Heart right ventricle (tissue), 16 donors: ENCODE measurements at regions not wholly inside any gene's neighbourhood (a gene's known extent, or its start where the extent isn't known, plus 50 kb on each side); places are given as distances from the start of the nearest gene placed in this dataset.

Source experiments
- ATAC-seq, 8 donors: fragments of 200-7000 bp; cut with Tn5 transposase; one replicate each; pipeline ENCODE4 v1.9.1; 2020; ENCODE audit warnings: mild to moderate bottlenecking in 8 of 8, moderate library complexity in 8 of 8, moderate number of reproducible peaks in 1 of 8
- DNase-seq, 2 donors: peaks; one replicate each; pipeline ENCODE4 v3.0.0-alpha.2; 2020
- H3K27ac ChIP-seq, 10 donors: fragments of 200-600 bp; sonication (generic) in 2 of 10; one replicate each; pipeline versions ENCODE4 v1.5.0 to v1.8.0; 2020 to 2022; ENCODE audit warnings: mild to moderate bottlenecking in 3 of 10
- H3K27me3 ChIP-seq, 7 donors: fragments of 200-600 bp; one replicate each; pipeline ENCODE4 v1.8.0; 2021 to 2022; ENCODE audit warnings: mild to moderate bottlenecking in 2 of 7
- H3K36me3 ChIP-seq, 9 donors: fragments of 200-600 bp; sonication (generic) in 1 of 9; one replicate each; pipeline versions ENCODE4 v1.5.0 to v1.8.0; 2020 to 2022; ENCODE audit warnings: mild to moderate bottlenecking in 2 of 9
- H3K4me1 ChIP-seq, 9 donors: fragments of 200-600 bp; sonication (generic) in 1 of 9; one replicate each; pipeline versions ENCODE4 v1.5.0 to v1.8.0; 2020 to 2022; ENCODE audit warnings: mild to moderate bottlenecking in 4 of 9
- H3K4me3 ChIP-seq, 10 donors: fragments of 200-600 bp; sonication (generic) in 2 of 10; one replicate each; pipeline versions ENCODE4 v1.5.0 to v1.8.0; 2020 to 2022; ENCODE audit warnings: mild to moderate bottlenecking in 7 of 10, moderate library complexity in 2 of 10
- H3K9me3 ChIP-seq, 11 donors: fragments of 200-600 bp in 10 of 11; sonication (generic) in 2 of 11; one replicate each; pipeline versions ENCODE4 v1.5.0 to v1.8.0; 2013 to 2022; ENCODE audit warnings: mild to moderate bottlenecking in 2 of 11, control low read depth in 1 of 11, moderate library complexity in 1 of 11
- CTCF ChIP-seq, 9 donors: fragments of 200-600 bp; sonication (generic) in 2 of 9; IDR thresholded peaks; one replicate each; pipeline versions ENCODE4 v1.5.0 to v1.8.0; 2021 to 2022; ENCODE audit warnings: antibody characterized with exemption in 9 of 9, mild to moderate bottlenecking in 5 of 9, moderate library complexity in 1 of 9
- WGBS, 2 donors: extraction: QIAGEN DNeasy Blood & Tissue Kit; methylation state at CpG; one replicate each; pipeline ENCODE4 v1.1.7; 2013; ENCODE audit warnings: inconsistent platforms in 1 of 2; 5-methylcytosine and 5-hydroxymethylcytosine counted together
- intact Hi-C, 10 donors: fragments of 100-400 bp; cut with DNase I; formaldehyde crosslinking; loops; one replicate each; pipeline versions ENCODE4 v1.11.1 to v1.14.2; 2022
- donor health status: Arrhythmogenic right ventricular cardiomyopathy.
- donor health status: ischemic (EF 13 %, LVEDD 7.1; RV severe dilation, severe dysfunction).
- donor health status: healthy with polysubstance abuse.
- donor health status: DM: no; HTN: yes; CAD: no.
- donor health status: DM: no; HTN: no; CAD: no.
- donor health status: ischemic (EF 25% LVEDD 6.9; RV normal size, moderate dysfunction).
- donor health status: ischemic (EF 25% LVEDD 5.7; RV mildly dilated, moderate dysfunction).
- donor health status: healthy.
- donor health status: DM: yes; HTN: yes; CAD: no.
- donor health status: Ischemic cardiomyopathy.
- donor health status: ischemic (EF 35%, LVEDD 5.7; RV mildly dilated, moderate dysfunction).
- donor health status: nonischemic (EF 11% LVEDD 7.7; RV severe dilation, severe dysfunction).
- donor health status: DM: yes; HTN: yes; CAD: no.
- donor health status: PGD.
- donor health status: ischemic (EF 29% LVEDD 5.4; RV normal size, mild dysfunction).
- donor health status: nonischemic (EF 23%, LVEDD 6.1; RV moderate dilation, normal function).

- TF ChIP-seq CTCF (IDR thresholded peaks at IDR 0.05), result no peak
- no peaks in the 10 kb centered on the region for H3K4me1 ChIP-seq
- 91% methylated on average over 21 of the region's 21 CpGs for WGBS, 2 donors
- no peak for DNase-seq
- peaks cover 0 to 16% (median 9%) of the 10 kb centered on the region in 11 donors for H3K9me3 ChIP-seq
- H3K4me3 ChIP-seq, result no peak overlapping the region
- intact Hi-C loops, result no loop called here
- no peak overlapping the region for H3K27ac ChIP-seq
- no peaks in the 10 kb centered on the region for H3K36me3 ChIP-seq
- ATAC-seq, result no peak
- H3K27me3 ChIP-seq, result no peaks in the 10 kb centered on the region
Measured at GRCh38 chr6:100135977-100136376, 142.0 kb upstream of the MCHR2 start.

GRCh38 chr6:100134703-100135102 is 140.7 kb upstream of the MCHR2 start:
- WGBS, 2 donors, result 83 to 86% methylated on average over 1 to 2 of the region's 2 CpGs
- DNase-seq (no peak), ATAC-seq (no peak)
- no peak for TF ChIP-seq CTCF (IDR thresholded peaks at IDR 0.05)
- intact Hi-C loops, result no loop called here
- H3K36me3 ChIP-seq, result no peaks in the 10 kb centered on the region
- H3K4me1 ChIP-seq, result no peaks in the 10 kb centered on the region
- peaks cover 0 to 27% (median 18%) of the 10 kb centered on the region in 11 donors for H3K9me3 ChIP-seq
- H3K27ac ChIP-seq, result no peak overlapping the region
- H3K27me3 ChIP-seq, result no peaks in the 10 kb centered on the region
- H3K4me3 ChIP-seq, result no peak overlapping the region

- no peak for DNase-seq
- Histone ChIP-seq H3K27me3 (no peaks in the 10 kb centered on the region), H3K27ac (no peak overlapping the region), H3K4me1 (no peaks in the 10 kb centered on the region), H3K36me3 (no peaks in the 10 kb centered on the region), H3K9me3 (peaks cover 0 to 27% (median 18%) of the 10 kb centered on the region in 11 donors), H3K4me3 (no peak overlapping the region)
- intact Hi-C loops, result no loop called here
- 51 to 61% methylated on average over 2 of the region's 2 CpGs for WGBS, 2 donors
- no peak for ATAC-seq
- TF ChIP-seq CTCF (IDR thresholded peaks at IDR 0.05), result no peak
Measured at GRCh38 chr6:100134297-100134696, 140.3 kb upstream of the MCHR2 start.

- DNase-seq, result no peak
- no peaks in the 10 kb centered on the region for H3K4me1 ChIP-seq
- no peak for ATAC-seq
- intact Hi-C loops, result no loop called here
- no peak overlapping the region for H3K4me3 ChIP-seq
- no peaks in the 10 kb centered on the region for H3K36me3 ChIP-seq
- peaks cover 0 to 27% (median 18%) of the 10 kb centered on the region in 11 donors for H3K9me3 ChIP-seq
- no peak overlapping the region for H3K27ac ChIP-seq
- TF ChIP-seq CTCF (IDR thresholded peaks at IDR 0.05), result no peak
- H3K27me3 ChIP-seq, result no peaks in the 10 kb centered on the region
Measured at GRCh38 chr6:100132005-100132404, 138.0 kb upstream of the MCHR2 start.

GRCh38 chr6:100130630-100131029 is 136.6 kb upstream of the MCHR2 start:
- Histone ChIP-seq H3K27me3 (no peaks in the 10 kb centered on the region), H3K9me3 (peaks cover 0 to 27% (median 18%) of the 10 kb centered on the region in 11 donors), H3K36me3 (no peaks in the 10 kb centered on the region), H3K4me1 (no peaks in the 10 kb centered on the region), H3K27ac (no peak overlapping the region), H3K4me3 (no peak overlapping the region)
- DNase-seq (no peak), ATAC-seq (no peak)
- WGBS, 2 donors, result 79 to 90% methylated on average over 1 of the region's 1 CpG
- intact Hi-C loops, result no loop called here
- no peak for TF ChIP-seq CTCF (IDR thresholded peaks at IDR 0.05)
